ENCODE measurements at regions not wholly inside any gene's neighbourhood (a gene's known extent, or its start where the extent isn't known, plus 50 kb on each side); places are given as distances from the start of the nearest gene placed in this dataset.

- TF ChIP-seq RAD21 (IDR thresholded peaks at IDR 0.05; ENCODE audit: low read depth) (no peak), FOXM1 (IDR thresholded peaks at IDR 0.05; ENCODE audit: borderline replicate concordance, low read depth) (no peak), EP300 (IDR thresholded peaks at IDR 0.05; ENCODE audit: borderline replicate concordance) (no peak), CEBPB (IDR thresholded peaks at IDR 0.05) (no peak), YY1 (IDR thresholded peaks at IDR 0.05; ENCODE audit: low read depth) (no peak)
- TF ChIP-seq, protein P1, sequence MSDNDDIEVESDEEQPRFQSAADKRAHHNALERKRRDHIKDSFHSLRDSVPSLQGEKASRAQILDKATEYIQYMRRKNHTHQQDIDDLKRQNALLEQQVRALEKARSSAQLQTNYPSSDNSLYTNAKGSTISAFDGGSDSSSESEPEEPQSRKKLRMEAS (IDR thresholded peaks at IDR 0.05) = no peak
Observed at GRCh38 chr5:66367814-66368541, 223.9 kb downstream of the SREK1 start.

GRCh38 chr5:66368811-66369210, 224.7 kb downstream of the SREK1 start:
- no peak for TF ChIP-seq ZBTB7A (IDR thresholded peaks at IDR 0.05; ENCODE audit: low read depth)
- no peak for TF ChIP-seq RAD21 (IDR thresholded peaks at IDR 0.05; ENCODE audit: low read depth)
- TF ChIP-seq, protein P1 (IDR thresholded peaks at IDR 0.05) = no peak
- TF ChIP-seq CEBPB (IDR thresholded peaks at IDR 0.05) = no peak
- no peak for TF ChIP-seq EGR1 (IDR thresholded peaks at IDR 0.05)
- TF ChIP-seq TEAD4 (IDR thresholded peaks at IDR 0.05) = no peak
- TF ChIP-seq FOXM1 (IDR thresholded peaks at IDR 0.05; ENCODE audit: borderline replicate concordance, low read depth) = no peak
- TF ChIP-seq NFIC (IDR thresholded peaks at IDR 0.05) = no peak
- no peak for TF ChIP-seq YY1 (IDR thresholded peaks at IDR 0.05; ENCODE audit: low read depth)
- TF ChIP-seq TCF12 (IDR thresholded peaks at IDR 0.05; ENCODE audit: low read depth) = no peak
- no peak for TF ChIP-seq CREB1 (IDR thresholded peaks at IDR 0.05; ENCODE audit: low read depth)
- TF ChIP-seq, protein P2, sequence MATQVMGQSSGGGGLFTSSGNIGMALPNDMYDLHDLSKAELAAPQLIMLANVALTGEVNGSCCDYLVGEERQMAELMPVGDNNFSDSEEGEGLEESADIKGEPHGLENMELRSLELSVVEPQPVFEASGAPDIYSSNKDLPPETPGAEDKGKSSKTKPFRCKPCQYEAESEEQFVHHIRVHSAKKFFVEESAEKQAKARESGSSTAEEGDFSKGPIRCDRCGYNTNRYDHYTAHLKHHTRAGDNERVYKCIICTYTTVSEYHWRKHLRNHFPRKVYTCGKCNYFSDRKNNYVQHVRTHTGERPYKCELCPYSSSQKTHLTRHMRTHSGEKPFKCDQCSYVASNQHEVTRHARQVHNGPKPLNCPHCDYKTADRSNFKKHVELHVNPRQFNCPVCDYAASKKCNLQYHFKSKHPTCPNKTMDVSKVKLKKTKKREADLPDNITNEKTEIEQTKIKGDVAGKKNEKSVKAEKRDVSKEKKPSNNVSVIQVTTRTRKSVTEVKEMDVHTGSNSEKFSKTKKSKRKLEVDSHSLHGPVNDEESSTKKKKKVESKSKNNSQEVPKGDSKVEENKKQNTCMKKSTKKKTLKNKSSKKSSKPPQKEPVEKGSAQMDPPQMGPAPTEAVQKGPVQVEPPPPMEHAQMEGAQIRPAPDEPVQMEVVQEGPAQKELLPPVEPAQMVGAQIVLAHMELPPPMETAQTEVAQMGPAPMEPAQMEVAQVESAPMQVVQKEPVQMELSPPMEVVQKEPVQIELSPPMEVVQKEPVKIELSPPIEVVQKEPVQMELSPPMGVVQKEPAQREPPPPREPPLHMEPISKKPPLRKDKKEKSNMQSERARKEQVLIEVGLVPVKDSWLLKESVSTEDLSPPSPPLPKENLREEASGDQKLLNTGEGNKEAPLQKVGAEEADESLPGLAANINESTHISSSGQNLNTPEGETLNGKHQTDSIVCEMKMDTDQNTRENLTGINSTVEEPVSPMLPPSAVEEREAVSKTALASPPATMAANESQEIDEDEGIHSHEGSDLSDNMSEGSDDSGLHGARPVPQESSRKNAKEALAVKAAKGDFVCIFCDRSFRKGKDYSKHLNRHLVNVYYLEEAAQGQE (IDR thresholded peaks at IDR 0.05; ENCODE audit: low read depth) = no peak
- no peak for TF ChIP-seq TAF1 (IDR thresholded peaks at IDR 0.05; ENCODE audit: low read depth)
- no peak for TF ChIP-seq USF1 (IDR thresholded peaks at IDR 0.05)
- no peak for TF ChIP-seq EP300 (IDR thresholded peaks at IDR 0.05; ENCODE audit: borderline replicate concordance)

DNA sequence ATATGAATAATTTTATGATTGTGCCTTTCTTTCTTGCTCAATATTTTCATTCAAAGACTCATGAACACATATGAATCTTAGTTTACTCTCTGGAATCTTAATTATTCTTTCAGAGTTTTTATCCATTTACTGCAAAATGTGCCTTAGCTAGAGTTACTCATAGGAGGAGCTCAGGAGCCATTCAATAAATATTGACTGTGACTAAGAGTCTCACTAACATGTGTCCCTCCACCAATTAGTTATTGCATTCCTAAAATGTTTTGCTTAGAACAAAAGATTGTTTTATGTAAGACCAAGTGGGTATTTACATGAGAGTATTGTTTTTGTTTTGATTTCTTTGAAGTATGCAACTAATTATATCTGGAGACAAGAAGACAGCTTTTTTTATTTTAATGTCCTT, 218.4 kb upstream of the MAST4 start:
- TF ChIP-seq CREB1 (IDR thresholded peaks at IDR 0.05; ENCODE audit: low read depth) (no peak), FOXM1 (IDR thresholded peaks at IDR 0.05; ENCODE audit: borderline replicate concordance, low read depth) (no peak), USF1 (IDR thresholded peaks at IDR 0.05) (no peak), NFIC (IDR thresholded peaks at IDR 0.05) (no peak), EGR1 (IDR thresholded peaks at IDR 0.05) (no peak), TEAD4 (IDR thresholded peaks at IDR 0.05) (no peak), YY1 (IDR thresholded peaks at IDR 0.05; ENCODE audit: low read depth) (no peak), TAF1 (IDR thresholded peaks at IDR 0.05; ENCODE audit: low read depth) (no peak), TCF12 (IDR thresholded peaks at IDR 0.05; ENCODE audit: low read depth) (no peak), CEBPB (IDR thresholded peaks at IDR 0.05) (no peak), ZBTB7A (IDR thresholded peaks at IDR 0.05; ENCODE audit: low read depth) (no peak), RAD21 (IDR thresholded peaks at IDR 0.05; ENCODE audit: low read depth) (no peak), EP300 (IDR thresholded peaks at IDR 0.05; ENCODE audit: borderline replicate concordance) (no peak)
- TF ChIP-seq, protein P2 (IDR thresholded peaks at IDR 0.05; ENCODE audit: low read depth) = no peak
- TF ChIP-seq, protein P1 (IDR thresholded peaks at IDR 0.05) = no peak

DNA sequence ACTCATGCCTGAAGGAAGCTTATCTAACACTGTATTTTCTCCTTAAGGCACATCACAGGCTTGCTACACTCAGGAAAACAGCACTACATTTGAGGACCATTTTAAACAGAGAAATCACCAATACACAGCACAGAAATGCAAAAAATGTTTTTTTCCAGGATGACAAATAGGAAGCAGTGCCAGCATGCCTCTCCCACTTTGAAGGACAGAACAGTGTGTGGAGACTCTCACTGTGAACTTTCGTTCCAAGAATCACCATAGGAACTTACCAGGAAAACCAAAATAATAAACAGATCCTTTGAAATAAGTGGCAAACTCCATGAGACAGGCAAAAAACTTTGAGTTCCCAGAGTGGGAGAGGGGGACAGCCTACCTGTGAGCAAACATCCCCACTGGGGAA, 217.8 kb upstream of the MAST4 start:
- TF ChIP-seq FOXM1 (IDR thresholded peaks at IDR 0.05; ENCODE audit: borderline replicate concordance, low read depth) = no peak
- no peak for TF ChIP-seq EP300 (IDR thresholded peaks at IDR 0.05; ENCODE audit: borderline replicate concordance)
- no peak for TF ChIP-seq YY1 (IDR thresholded peaks at IDR 0.05; ENCODE audit: low read depth)
- TF ChIP-seq, protein P2 (IDR thresholded peaks at IDR 0.05; ENCODE audit: low read depth) = no peak
- TF ChIP-seq TAF1 (IDR thresholded peaks at IDR 0.05; ENCODE audit: low read depth) = no peak
- TF ChIP-seq NFIC (IDR thresholded peaks at IDR 0.05) = no peak
- no peak for TF ChIP-seq CEBPB (IDR thresholded peaks at IDR 0.05)
- TF ChIP-seq, protein P1 (IDR thresholded peaks at IDR 0.05) = no peak
- TF ChIP-seq USF1 (IDR thresholded peaks at IDR 0.05) = no peak
- TF ChIP-seq RAD21 (IDR thresholded peaks at IDR 0.05; ENCODE audit: low read depth) = no peak
- TF ChIP-seq TEAD4 (IDR thresholded peaks at IDR 0.05) = no peak
- TF ChIP-seq TCF12 (IDR thresholded peaks at IDR 0.05; ENCODE audit: low read depth) = no peak
- no peak for TF ChIP-seq EGR1 (IDR thresholded peaks at IDR 0.05)
- no peak for TF ChIP-seq ZBTB7A (IDR thresholded peaks at IDR 0.05; ENCODE audit: low read depth)
- TF ChIP-seq CREB1 (IDR thresholded peaks at IDR 0.05; ENCODE audit: low read depth) = no peak

Measured in Ishikawa (cell line).